Tibial nerve (tissue), 4 donors: ENCODE measurements at regions not wholly inside any gene's neighbourhood (a gene's known extent, or its start where the extent isn't known, plus 50 kb on each side); places are given as distances from the start of the nearest gene placed in this dataset.

Experiments
- EP300 ChIP-seq, 2 donors: sonication (generic); formaldehyde crosslinking; IDR thresholded peaks; one replicate each; pipeline ENCODE4 v1.6.1; 2017; ENCODE audit warnings: antibody characterized with exemption in 2 of 2, mild to moderate bottlenecking in 1 of 2
- POLR2A ChIP-seq, 2 donors: fragments of 450-650 bp; IDR thresholded peaks; one replicate each; pipeline ENCODE4 v1.6.1; 2017; ENCODE audit warnings: antibody characterized with exemption in 2 of 2, mild to moderate bottlenecking in 2 of 2, moderate library complexity in 2 of 2
- TF ChIP-seq, protein P1 (sequence below), 5 experiments: fragments of 200-600 bp in 3 of 5; fragments of 450-650 bp in 2 of 5; sonication (generic) in 3 of 5; IDR thresholded peaks; one replicate each; pipeline ENCODE4 v1.5.1; 2016 to 2019; ENCODE audit warnings: antibody characterized with exemption in 5 of 5, mild to moderate bottlenecking in 3 of 5, moderate library complexity in 2 of 5

DNA sequence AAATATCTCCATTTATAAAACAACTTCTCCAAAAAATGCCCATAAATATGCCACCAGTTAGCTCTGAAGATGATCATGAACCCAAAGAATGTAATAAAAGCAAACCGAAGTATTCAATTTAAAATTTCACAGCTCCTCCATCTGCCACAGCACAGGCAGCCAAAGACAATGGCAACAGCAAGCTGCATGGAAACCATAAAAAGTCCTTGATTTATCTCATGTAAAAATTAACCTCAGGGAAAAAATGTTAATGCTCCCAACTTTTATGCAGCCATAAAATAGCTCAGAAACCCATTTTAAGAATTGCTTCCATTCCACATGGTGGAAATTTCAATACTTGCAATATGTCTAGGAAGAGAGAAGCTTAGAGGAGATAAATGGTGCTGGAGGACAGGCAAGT is 132.3 kb upstream of the ARHGEF9 start:
- TF ChIP-seq, protein P1, sequence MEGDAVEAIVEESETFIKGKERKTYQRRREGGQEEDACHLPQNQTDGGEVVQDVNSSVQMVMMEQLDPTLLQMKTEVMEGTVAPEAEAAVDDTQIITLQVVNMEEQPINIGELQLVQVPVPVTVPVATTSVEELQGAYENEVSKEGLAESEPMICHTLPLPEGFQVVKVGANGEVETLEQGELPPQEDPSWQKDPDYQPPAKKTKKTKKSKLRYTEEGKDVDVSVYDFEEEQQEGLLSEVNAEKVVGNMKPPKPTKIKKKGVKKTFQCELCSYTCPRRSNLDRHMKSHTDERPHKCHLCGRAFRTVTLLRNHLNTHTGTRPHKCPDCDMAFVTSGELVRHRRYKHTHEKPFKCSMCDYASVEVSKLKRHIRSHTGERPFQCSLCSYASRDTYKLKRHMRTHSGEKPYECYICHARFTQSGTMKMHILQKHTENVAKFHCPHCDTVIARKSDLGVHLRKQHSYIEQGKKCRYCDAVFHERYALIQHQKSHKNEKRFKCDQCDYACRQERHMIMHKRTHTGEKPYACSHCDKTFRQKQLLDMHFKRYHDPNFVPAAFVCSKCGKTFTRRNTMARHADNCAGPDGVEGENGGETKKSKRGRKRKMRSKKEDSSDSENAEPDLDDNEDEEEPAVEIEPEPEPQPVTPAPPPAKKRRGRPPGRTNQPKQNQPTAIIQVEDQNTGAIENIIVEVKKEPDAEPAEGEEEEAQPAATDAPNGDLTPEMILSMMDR (IDR thresholded peaks at IDR 0.05), result no peak
- no peak for TF ChIP-seq EP300 (IDR thresholded peaks at IDR 0.05)
- no peak for TF ChIP-seq POLR2A (IDR thresholded peaks at IDR 0.05)
